Thyroid gland (tissue), 4 donors: ENCODE measurements at regions not wholly inside any gene's neighbourhood (a gene's known extent, or its start where the extent isn't known, plus 50 kb on each side); places are given as distances from the start of the nearest gene placed in this dataset.

Experiments
- DNase-seq, 2 donors: peaks; one replicate each; pipeline ENCODE4 v3.0.0-alpha.2; 2019
- H3K27ac ChIP-seq, 3 donors: fragments of 200-600 bp; sonication (generic); 1 replicate in 2 of 3; 2 replicates in 1 of 3; pipeline ENCODE4 v1.5.1; 2016 to 2019; ENCODE audit warnings: mild to moderate bottlenecking in 1 of 3, moderate library complexity in 1 of 3
- H3K27me3 ChIP-seq: fragments of 200-600 bp; sonication (generic); one replicate; pipeline ENCODE4 v1.5.1; 2019
- H3K36me3 ChIP-seq, 2 donors: fragments of 200-600 bp; sonication (generic); one replicate each; pipeline ENCODE4 v1.5.1; 2016 to 2019
- H3K4me1 ChIP-seq, 2 donors: fragments of 200-600 bp; sonication (generic); one replicate each; pipeline ENCODE4 v1.5.1; 2017 to 2019
- H3K4me3 ChIP-seq, 3 donors: fragments of 200-600 bp; sonication (generic); replicated peaks in 1 of 3; 1 replicate in 2 of 3; 2 replicates in 1 of 3; pipeline ENCODE4 v1.5.1; 2016; ENCODE audit warnings: mild to moderate bottlenecking in 1 of 3
- H3K9me3 ChIP-seq: fragments of 200-600 bp; sonication (generic); one replicate; pipeline ENCODE4 v1.5.1; 2017
- POLR2A ChIP-seq, 2 donors: fragments of 450-650 bp; IDR thresholded peaks; one replicate each; pipeline ENCODE4 v1.6.1; 2017; ENCODE audit warnings: antibody characterized with exemption in 2 of 2, mild to moderate bottlenecking in 2 of 2, moderate library complexity in 1 of 2
- WGBS, 2 donors: methylation state at CpG; one replicate each; pipeline ENCODE4 v1.1.5; 2017; 5-methylcytosine and 5-hydroxymethylcytosine counted together
- intact Hi-C: fragments of 100-400 bp; cut with DNase I; formaldehyde crosslinking; loops from one replicate; pipeline ENCODE4 v1.15.1; 2023
- TF ChIP-seq, protein P1 (sequence below), 6 experiments: fragments of 200-600 bp in 3 of 6; fragments of 450-650 bp in 3 of 6; sonication (generic) in 3 of 6; IDR thresholded peaks; one replicate each; pipeline ENCODE4 v1.5.1; 2016 to 2019; ENCODE audit warnings: antibody characterized with exemption in 6 of 6, mild to moderate bottlenecking in 2 of 6, inconsistent platforms in 1 of 6, moderate library complexity in 1 of 6

DNA sequence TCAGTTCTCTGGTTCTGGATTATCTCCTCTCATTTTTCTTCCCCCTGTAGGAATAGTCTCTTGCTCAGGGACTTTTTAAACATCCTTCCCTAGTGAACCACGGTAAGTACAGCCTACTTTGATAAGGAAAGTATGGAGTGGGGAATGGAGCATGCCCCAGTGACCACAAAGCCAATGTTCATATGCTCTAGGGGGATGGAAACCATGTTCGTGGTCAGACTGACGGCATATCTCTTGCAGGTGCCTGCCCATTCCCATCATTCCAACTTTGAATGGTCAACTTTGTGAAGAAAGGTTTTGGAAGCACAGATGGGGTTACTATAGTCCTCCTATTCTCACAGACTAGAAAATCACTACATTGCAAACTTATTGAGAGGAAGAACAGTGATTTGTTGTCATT is 332.5 kb upstream of the NCAM1 start:
- peaks cover 0 to 4% of the 10 kb centered on the region in 2 donors for H3K4me1 ChIP-seq
- H3K36me3 ChIP-seq = no peaks in the 10 kb centered on the region
- no peaks in the 10 kb centered on the region for H3K9me3 ChIP-seq
- H3K27me3 ChIP-seq = no peaks in the 10 kb centered on the region
- 73 to 82% methylated on average over 3 of the region's 3 CpGs for WGBS, 2 donors
- DNase-seq = no peak
- intact Hi-C loops = no loop called here
- TF ChIP-seq, protein P1, sequence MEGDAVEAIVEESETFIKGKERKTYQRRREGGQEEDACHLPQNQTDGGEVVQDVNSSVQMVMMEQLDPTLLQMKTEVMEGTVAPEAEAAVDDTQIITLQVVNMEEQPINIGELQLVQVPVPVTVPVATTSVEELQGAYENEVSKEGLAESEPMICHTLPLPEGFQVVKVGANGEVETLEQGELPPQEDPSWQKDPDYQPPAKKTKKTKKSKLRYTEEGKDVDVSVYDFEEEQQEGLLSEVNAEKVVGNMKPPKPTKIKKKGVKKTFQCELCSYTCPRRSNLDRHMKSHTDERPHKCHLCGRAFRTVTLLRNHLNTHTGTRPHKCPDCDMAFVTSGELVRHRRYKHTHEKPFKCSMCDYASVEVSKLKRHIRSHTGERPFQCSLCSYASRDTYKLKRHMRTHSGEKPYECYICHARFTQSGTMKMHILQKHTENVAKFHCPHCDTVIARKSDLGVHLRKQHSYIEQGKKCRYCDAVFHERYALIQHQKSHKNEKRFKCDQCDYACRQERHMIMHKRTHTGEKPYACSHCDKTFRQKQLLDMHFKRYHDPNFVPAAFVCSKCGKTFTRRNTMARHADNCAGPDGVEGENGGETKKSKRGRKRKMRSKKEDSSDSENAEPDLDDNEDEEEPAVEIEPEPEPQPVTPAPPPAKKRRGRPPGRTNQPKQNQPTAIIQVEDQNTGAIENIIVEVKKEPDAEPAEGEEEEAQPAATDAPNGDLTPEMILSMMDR (IDR thresholded peaks at IDR 0.05) = no peak
- TF ChIP-seq POLR2A (IDR thresholded peaks at IDR 0.05) = no peak
- no peak overlapping the region for H3K4me3 ChIP-seq
- H3K27ac ChIP-seq = no peak overlapping the region

DNA sequence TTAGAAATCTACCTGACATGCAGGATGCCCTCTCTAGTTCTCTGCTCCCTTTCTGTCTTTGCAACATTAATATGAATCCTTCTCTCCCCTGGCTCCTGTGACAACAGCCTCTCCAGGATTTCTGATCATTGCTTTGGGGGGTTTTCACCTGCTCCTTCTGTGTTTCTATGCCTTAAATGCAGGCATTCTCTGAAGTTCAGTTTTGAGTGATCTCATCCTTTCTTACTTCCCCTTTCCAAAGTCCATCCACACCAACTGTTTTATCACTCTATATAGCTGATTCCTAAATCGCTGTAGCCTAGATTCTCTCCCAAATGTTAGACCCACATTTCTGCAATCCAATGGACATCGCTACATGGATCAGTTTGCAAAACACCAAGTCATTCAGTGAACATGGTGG is 330.7 kb upstream of the NCAM1 start:
- intact Hi-C loops = no loop called here
- H3K4me1 ChIP-seq = peaks cover 0 to 4% of the 10 kb centered on the region in 2 donors
- 88 to 98% methylated on average over 2 of the region's 2 CpGs for WGBS, 2 donors

DNA sequence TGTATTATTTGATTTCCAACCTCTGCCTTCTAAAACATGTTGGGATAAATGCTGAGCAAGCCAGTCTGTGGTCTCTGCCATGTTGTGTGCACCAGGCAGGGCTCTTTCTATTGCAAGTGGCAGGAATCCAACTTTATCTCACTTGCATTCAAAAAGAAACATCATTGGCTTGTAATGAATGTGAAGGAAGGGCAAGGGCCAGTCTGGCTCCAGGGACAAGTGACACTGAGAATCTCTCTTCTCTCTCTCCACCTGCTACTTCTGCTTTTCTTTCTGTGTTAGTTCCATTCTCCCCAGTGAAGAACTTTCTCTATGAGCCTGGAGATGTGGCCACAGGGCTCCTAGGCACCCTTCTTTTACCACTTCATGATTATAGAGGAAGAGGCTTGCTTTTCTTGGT is 329.9 kb upstream of the NCAM1 start:
- H3K4me3 ChIP-seq = no peak overlapping the region
- H3K27ac ChIP-seq = no peak overlapping the region
- intact Hi-C loops = no loop called here
- no peak for DNase-seq
- H3K27me3 ChIP-seq = no peaks in the 10 kb centered on the region
- TF ChIP-seq POLR2A (IDR thresholded peaks at IDR 0.05) = no peak
- TF ChIP-seq, protein P1 (IDR thresholded peaks at IDR 0.05) = no peak
- no peaks in the 10 kb centered on the region for H3K4me1 ChIP-seq
- no peaks in the 10 kb centered on the region for H3K36me3 ChIP-seq
- no peaks in the 10 kb centered on the region for H3K9me3 ChIP-seq

More for the DNA sequence above, 330.7 kb upstream of the NCAM1 start:
- Histone ChIP-seq H3K36me3 (no peaks in the 10 kb centered on the region), H3K9me3 (no peaks in the 10 kb centered on the region), H3K27ac (no peak overlapping the region), H3K4me3 (no peak overlapping the region), H3K27me3 (no peaks in the 10 kb centered on the region)
- TF ChIP-seq POLR2A (IDR thresholded peaks at IDR 0.05) = no peak
- TF ChIP-seq, protein P1 (IDR thresholded peaks at IDR 0.05) = no peak
- DNase-seq = no peak

DNA sequence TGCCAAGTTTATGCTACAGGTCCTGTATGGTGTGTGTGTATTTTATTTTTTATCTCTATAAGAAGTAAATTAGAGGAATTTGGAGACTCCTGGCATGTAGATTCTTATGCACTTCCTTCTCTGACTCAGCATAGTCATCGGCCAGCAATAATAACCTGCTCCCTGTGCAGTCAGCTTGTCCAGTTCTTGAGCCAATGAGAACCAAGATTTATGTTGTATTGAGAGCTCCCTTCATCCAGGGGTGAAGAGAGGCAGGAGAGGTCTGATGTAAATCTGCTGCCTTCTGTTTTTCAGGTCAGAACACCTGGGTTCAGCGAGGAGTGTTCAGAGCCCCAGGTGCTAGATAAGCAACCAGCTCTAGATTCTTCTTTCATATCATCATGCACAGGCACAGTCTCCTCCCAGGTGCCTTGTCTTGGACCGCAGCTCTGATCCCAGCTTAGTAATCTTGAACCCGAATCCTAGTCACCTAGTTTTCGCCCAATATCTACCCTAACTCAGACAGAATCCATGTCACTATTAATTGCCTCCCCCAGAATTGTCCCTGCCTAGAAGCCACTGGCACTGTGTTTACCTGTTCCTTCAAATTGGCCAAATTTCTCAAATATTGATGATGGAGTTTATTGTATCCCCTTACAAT is 328.2 kb upstream of the NCAM1 start:
- no peaks in the 10 kb centered on the region for H3K36me3 ChIP-seq
- no peaks in the 10 kb centered on the region for H3K4me1 ChIP-seq
- TF ChIP-seq, protein P1 (IDR thresholded peaks at IDR 0.05) = no peak
- no peak for TF ChIP-seq POLR2A (IDR thresholded peaks at IDR 0.05)
- no peaks in the 10 kb centered on the region for H3K9me3 ChIP-seq
- WGBS, 2 donors = 66 to 73% methylated on average over 5 of the region's 5 CpGs
- DNase-seq = no peak
- H3K27me3 ChIP-seq = no peaks in the 10 kb centered on the region
- H3K4me3 ChIP-seq = no peak overlapping the region
- intact Hi-C loops = no loop called here
- no peak overlapping the region for H3K27ac ChIP-seq

DNA sequence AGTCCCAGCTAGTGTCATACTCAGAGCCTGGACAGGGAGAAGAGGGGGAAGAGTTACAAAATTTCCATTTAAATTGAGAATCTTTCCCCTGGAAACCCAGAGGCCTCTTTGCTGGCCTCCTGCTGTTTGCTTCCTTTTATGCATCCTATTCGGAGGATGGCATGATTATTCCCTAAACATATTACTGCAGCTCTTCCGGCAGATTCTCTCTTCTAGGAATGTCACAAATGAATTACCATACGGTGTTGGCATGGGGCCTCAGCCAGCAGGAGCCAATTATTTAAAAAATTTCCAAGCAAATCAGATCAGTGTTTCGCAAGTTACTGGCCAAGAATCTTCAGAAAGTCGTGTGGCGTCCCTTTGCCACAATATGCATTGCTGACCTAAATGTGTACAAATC is 326.7 kb upstream of the NCAM1 start:
- Histone ChIP-seq H3K4me3 (no peak overlapping the region), H3K4me1 (no peaks in the 10 kb centered on the region), H3K36me3 (no peaks in the 10 kb centered on the region), H3K27ac (no peak overlapping the region), H3K27me3 (no peaks in the 10 kb centered on the region), H3K9me3 (no peaks in the 10 kb centered on the region)
- DNase-seq = no peak
- TF ChIP-seq, protein P1 (IDR thresholded peaks at IDR 0.05) = no peak
- TF ChIP-seq POLR2A (IDR thresholded peaks at IDR 0.05) = no peak
- intact Hi-C loops = no loop called here
- 67 to 69% methylated on average over 6 of the region's 6 CpGs for WGBS, 2 donors
